Prostate gland (tissue), 2 donors: ENCODE measurements at regions not wholly inside any gene's neighbourhood (a gene's known extent, or its start where the extent isn't known, plus 50 kb on each side); places are given as distances from the start of the nearest gene placed in this dataset.

Experiments
- POLR2AphosphoS5 ChIP-seq: sonication (generic); formaldehyde crosslinking; IDR thresholded peaks from one replicate; pipeline ENCODE4 v1.6.1; 2017; ENCODE audit warnings: antibody characterized with exemption
- TF ChIP-seq, protein P1 (sequence below), 4 experiments: fragments of 200-600 bp in 2 of 4; fragments of 450-650 bp in 2 of 4; sonication (generic) in 2 of 4; IDR thresholded peaks; 1 replicate in 3 of 4; 2 replicates in 1 of 4; pipeline ENCODE4 v1.5.1; 2016 to 2019; ENCODE audit warnings: antibody characterized with exemption in 4 of 4, mild to moderate bottlenecking in 2 of 4, moderate library complexity in 2 of 4

DNA sequence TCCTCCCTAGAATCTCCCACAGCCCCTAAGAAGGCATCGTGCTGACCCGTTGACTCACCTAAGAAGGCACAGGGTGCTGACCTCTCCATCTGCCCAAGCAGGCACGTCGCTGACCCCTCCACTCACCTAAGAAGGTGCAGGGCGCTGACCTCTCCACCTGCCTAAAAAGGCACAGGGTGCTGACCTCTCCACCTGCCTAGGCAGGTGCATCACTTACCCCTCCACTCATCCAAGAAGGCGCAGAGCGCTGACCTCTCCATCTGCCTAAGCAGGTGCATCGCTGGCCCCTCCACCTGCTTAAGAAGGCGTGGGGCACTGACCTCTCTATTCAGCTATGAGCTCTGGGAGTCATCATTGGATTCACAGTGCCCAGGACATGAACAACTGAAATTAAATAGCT lies 54.4 kb upstream of the FCN1 start:
- TF ChIP-seq POLR2AphosphoS5: no peak
- TF ChIP-seq, protein P1, sequence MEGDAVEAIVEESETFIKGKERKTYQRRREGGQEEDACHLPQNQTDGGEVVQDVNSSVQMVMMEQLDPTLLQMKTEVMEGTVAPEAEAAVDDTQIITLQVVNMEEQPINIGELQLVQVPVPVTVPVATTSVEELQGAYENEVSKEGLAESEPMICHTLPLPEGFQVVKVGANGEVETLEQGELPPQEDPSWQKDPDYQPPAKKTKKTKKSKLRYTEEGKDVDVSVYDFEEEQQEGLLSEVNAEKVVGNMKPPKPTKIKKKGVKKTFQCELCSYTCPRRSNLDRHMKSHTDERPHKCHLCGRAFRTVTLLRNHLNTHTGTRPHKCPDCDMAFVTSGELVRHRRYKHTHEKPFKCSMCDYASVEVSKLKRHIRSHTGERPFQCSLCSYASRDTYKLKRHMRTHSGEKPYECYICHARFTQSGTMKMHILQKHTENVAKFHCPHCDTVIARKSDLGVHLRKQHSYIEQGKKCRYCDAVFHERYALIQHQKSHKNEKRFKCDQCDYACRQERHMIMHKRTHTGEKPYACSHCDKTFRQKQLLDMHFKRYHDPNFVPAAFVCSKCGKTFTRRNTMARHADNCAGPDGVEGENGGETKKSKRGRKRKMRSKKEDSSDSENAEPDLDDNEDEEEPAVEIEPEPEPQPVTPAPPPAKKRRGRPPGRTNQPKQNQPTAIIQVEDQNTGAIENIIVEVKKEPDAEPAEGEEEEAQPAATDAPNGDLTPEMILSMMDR (IDR thresholded peaks at IDR 0.05): no peak
